Tibial nerve (tissue), 4 donors: ENCODE measurements at regions not wholly inside any gene's neighbourhood (a gene's known extent, or its start where the extent isn't known, plus 50 kb on each side); places are given as distances from the start of the nearest gene placed in this dataset.

ENCODE experiments used
- CTCF ChIP-seq, 5 experiments: fragments of 200-600 bp in 3 of 5; fragments of 450-650 bp in 2 of 5; sonication (generic) in 3 of 5; IDR thresholded peaks; one replicate each; pipeline ENCODE4 v1.5.1; 2016 to 2019; ENCODE audit warnings: antibody characterized with exemption in 5 of 5, mild to moderate bottlenecking in 3 of 5, moderate library complexity in 2 of 5
- EP300 ChIP-seq, 2 donors: sonication (generic); formaldehyde crosslinking; IDR thresholded peaks; one replicate each; pipeline ENCODE4 v1.6.1; 2017; ENCODE audit warnings: antibody characterized with exemption in 2 of 2, mild to moderate bottlenecking in 1 of 2

DNA sequence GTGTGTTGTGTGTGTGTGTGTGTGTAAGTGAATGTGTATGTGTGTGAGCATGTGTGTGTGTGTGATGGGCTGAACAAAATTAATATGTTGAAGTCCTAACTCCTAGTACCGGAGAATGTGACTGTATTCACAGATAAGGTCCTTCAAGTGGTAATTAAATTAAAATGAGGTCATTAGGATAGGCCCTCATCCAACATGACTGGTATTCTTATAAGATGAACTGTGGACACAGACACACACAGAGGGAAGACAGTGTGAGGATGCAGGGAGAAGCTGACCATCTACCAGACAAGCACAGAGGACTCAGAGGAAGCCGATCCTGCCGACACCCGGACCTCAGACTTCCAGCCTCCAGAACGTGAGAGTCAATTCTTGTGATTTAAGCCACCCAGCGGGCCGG is 91.2 kb upstream of the PGBD5 start:
- TF ChIP-seq CTCF (IDR thresholded peaks at IDR 0.05) (no peak), EP300 (IDR thresholded peaks at IDR 0.05) (no peak)
